Muscle of leg (tissue), 3 donors: ENCODE measurements at regions not wholly inside any gene's neighbourhood (a gene's known extent, or its start where the extent isn't known, plus 50 kb on each side); places are given as distances from the start of the nearest gene placed in this dataset.

ENCODE experiments used
- DNase-seq: peaks from one replicate; pipeline ENCODE4 v3.0.0; 2013
- H3K27ac ChIP-seq: one replicate; pipeline ENCODE4 v1.5.1; 2013; ENCODE audit warnings: mild to moderate bottlenecking, low read length, control low read depth
- H3K27me3 ChIP-seq: one replicate; pipeline ENCODE4 v1.6.1; 2013; ENCODE audit warnings: low read length; ENCODE audit not compliant: control insufficient read depth, insufficient read depth
- H3K36me3 ChIP-seq: one replicate; pipeline ENCODE4 v1.6.1; 2013; ENCODE audit warnings: low read length; ENCODE audit not compliant: control insufficient read depth, insufficient read depth
- H3K4me1 ChIP-seq: one replicate; pipeline ENCODE4 v1.6.1; 2013; ENCODE audit warnings: low read length; ENCODE audit not compliant: control insufficient read depth, insufficient read depth
- H3K4me3 ChIP-seq: one replicate; pipeline ENCODE4 v1.5.1; 2013; ENCODE audit warnings: low read length, control low read depth
- H3K9me3 ChIP-seq: replicated peaks from 2 replicates; pipeline ENCODE4 v1.6.1; 2013; ENCODE audit warnings: low read depth, low read length; ENCODE audit not compliant: control insufficient read depth
- WGBS: methylation state at CpG from one replicate; pipeline ENCODE4 v1.1.5; 2013; ENCODE audit warnings: missing lambda C conversion rate; ENCODE audit not compliant: insufficient coverage; 5-methylcytosine and 5-hydroxymethylcytosine counted together

- H3K9me3 ChIP-seq = no peaks in the 10 kb centered on the region
- H3K36me3 ChIP-seq = no peaks in the 10 kb centered on the region
- H3K27me3 ChIP-seq = no peaks in the 10 kb centered on the region
- peaks cover 2% of the 10 kb centered on the region for H3K4me1 ChIP-seq
- H3K27ac ChIP-seq = no peak overlapping the region
- peak; percentile 15 for DNase-seq
- WGBS = 100% methylated on average over 1 of the region's 2 CpGs
- H3K4me3 ChIP-seq = no peak overlapping the region
Measured at GRCh38 chr4:32184186-32184585, 1464.0 kb downstream of the PCDH7 start.

GRCh38 chr4:32189130-32189529 is 1469.0 kb downstream of the PCDH7 start:
- WGBS = 74% methylated on average over 6 of the region's 10 CpGs
- Histone ChIP-seq H3K36me3 (no peaks in the 10 kb centered on the region), H3K4me3 (no peak overlapping the region), H3K9me3 (no peaks in the 10 kb centered on the region), H3K27ac (no peak overlapping the region), H3K4me1 (peaks cover 4% of the 10 kb centered on the region), H3K27me3 (no peaks in the 10 kb centered on the region)
- DNase-seq = peak; percentile 13

- H3K36me3 ChIP-seq = no peaks in the 10 kb centered on the region
- 96% methylated on average over 2 of the region's 5 CpGs for WGBS
Measured at GRCh38 chr4:32189788-32190187, 1469.6 kb downstream of the PCDH7 start.

GRCh38 chr4:32191961-32192360 is 1471.8 kb downstream of the PCDH7 start:
- peak; percentile 46 for DNase-seq
- Histone ChIP-seq H3K9me3 (no peaks in the 10 kb centered on the region), H3K27ac (no peak overlapping the region), H3K4me3 (no peak overlapping the region), H3K36me3 (no peaks in the 10 kb centered on the region), H3K27me3 (no peaks in the 10 kb centered on the region), H3K4me1 (peaks cover 4% of the 10 kb centered on the region)
- WGBS = no CpG with 5 or more reads among the region's 4 CpGs

More at GRCh38 chr4:32189788-32190187, 1469.6 kb downstream of the PCDH7 start:
- H3K27me3 ChIP-seq = no peaks in the 10 kb centered on the region
- DNase-seq = no peak
- H3K9me3 ChIP-seq = no peaks in the 10 kb centered on the region
- peaks cover 4% of the 10 kb centered on the region for H3K4me1 ChIP-seq
- H3K27ac ChIP-seq = no peak overlapping the region
- H3K4me3 ChIP-seq = no peak overlapping the region

- Histone ChIP-seq H3K36me3 (no peaks in the 10 kb centered on the region), H3K27ac (no peak overlapping the region), H3K9me3 (no peaks in the 10 kb centered on the region), H3K4me3 (no peak overlapping the region), H3K27me3 (no peaks in the 10 kb centered on the region), H3K4me1 (peaks cover 4% of the 10 kb centered on the region)
- DNase-seq = no peak
Measured at GRCh38 chr4:32192363-32192762, 1472.2 kb downstream of the PCDH7 start.

- H3K4me3 ChIP-seq = no peak overlapping the region
- H3K27me3 ChIP-seq = no peaks in the 10 kb centered on the region
- H3K36me3 ChIP-seq = no peaks in the 10 kb centered on the region
- peaks cover 4% of the 10 kb centered on the region for H3K4me1 ChIP-seq
- no peak for DNase-seq
- WGBS = no CpG with 5 or more reads among the region's 4 CpGs
- H3K9me3 ChIP-seq = no peaks in the 10 kb centered on the region
- H3K27ac ChIP-seq = no peak overlapping the region
Measured at GRCh38 chr4:32192991-32193390, 1472.8 kb downstream of the PCDH7 start.

- H3K9me3 ChIP-seq = no peaks in the 10 kb centered on the region
- WGBS = 91% methylated on average over 4 of the region's 10 CpGs
- H3K4me3 ChIP-seq = no peak overlapping the region
- no peaks in the 10 kb centered on the region for H3K4me1 ChIP-seq
- no peak overlapping the region for H3K27ac ChIP-seq
- no peaks in the 10 kb centered on the region for H3K36me3 ChIP-seq
- DNase-seq = no peak
- H3K27me3 ChIP-seq = no peaks in the 10 kb centered on the region
Measured at GRCh38 chr4:32196950-32197688, 1477.0 kb downstream of the PCDH7 start.

- no peaks in the 10 kb centered on the region for H3K4me1 ChIP-seq
- no peak overlapping the region for H3K27ac ChIP-seq
- no peaks in the 10 kb centered on the region for H3K27me3 ChIP-seq
- DNase-seq = no peak
- no peaks in the 10 kb centered on the region for H3K9me3 ChIP-seq
- WGBS = no CpG with 5 or more reads among the region's 8 CpGs
- no peaks in the 10 kb centered on the region for H3K36me3 ChIP-seq
- no peak overlapping the region for H3K4me3 ChIP-seq
Measured at GRCh38 chr4:32199639-32200038, 1479.5 kb downstream of the PCDH7 start.

- Histone ChIP-seq H3K27ac (no peak overlapping the region), H3K4me3 (no peak overlapping the region), H3K9me3 (no peaks in the 10 kb centered on the region), H3K36me3 (no peaks in the 10 kb centered on the region), H3K27me3 (no peaks in the 10 kb centered on the region), H3K4me1 (no peaks in the 10 kb centered on the region)
- no peak for DNase-seq
Measured at GRCh38 chr4:32203340-32203739, 1483.2 kb downstream of the PCDH7 start.

GRCh38 chr4:32206756-32207155 is 1486.6 kb downstream of the PCDH7 start:
- no peak for DNase-seq
- Histone ChIP-seq H3K36me3 (no peaks in the 10 kb centered on the region), H3K4me3 (no peak overlapping the region), H3K4me1 (no peaks in the 10 kb centered on the region), H3K9me3 (no peaks in the 10 kb centered on the region), H3K27ac (no peak overlapping the region), H3K27me3 (no peaks in the 10 kb centered on the region)
- no CpG with 5 or more reads among the region's 3 CpGs for WGBS

GRCh38 chr4:32207456-32207855 is 1487.3 kb downstream of the PCDH7 start:
- Histone ChIP-seq H3K9me3 (no peaks in the 10 kb centered on the region), H3K36me3 (no peaks in the 10 kb centered on the region), H3K27me3 (no peaks in the 10 kb centered on the region), H3K27ac (no peak overlapping the region), H3K4me3 (no peak overlapping the region), H3K4me1 (no peaks in the 10 kb centered on the region)
- DNase-seq = no peak
